ENCODE measurements at regions not wholly inside any gene's neighbourhood (a gene's known extent, or its start where the extent isn't known, plus 50 kb on each side); places are given as distances from the start of the nearest gene placed in this dataset.
"Not testable (repeated sequence)": the region's sequence is repeated elsewhere in the genome, so short reads cannot be mapped to it uniquely, and the experiment has no call there.

GRCh38 chr13:50220938-50221337, 205.7 kb downstream of the KCNRG start:
- H3K4me3 ChIP-seq (ENCODE audit: low read depth in 1 of 2, low read length in 2 of 2) = no peak overlapping the region
- H3K27me3 ChIP-seq (ENCODE audit: low read depth, low read length) = no peaks in the 10 kb centered on the region
- H3K9me3 ChIP-seq (ENCODE audit: control insufficient read depth in 1 of 2, low read length in 2 of 2) = peaks cover 0 to 3% of the 10 kb centered on the region in 2 donors
- no peak overlapping the region for H3K27ac ChIP-seq (ENCODE audit: low read length)
- no peaks in the 10 kb centered on the region for H3K4me1 ChIP-seq (ENCODE audit: control insufficient read depth in 1 of 2, insufficient read depth in 2 of 2, low read length in 2 of 2)
- H3K36me3 ChIP-seq (ENCODE audit: control insufficient read depth in 1 of 2, insufficient read depth in 2 of 2, low read length in 2 of 2) = no peaks in the 10 kb centered on the region

- Histone ChIP-seq H3K27ac (ENCODE audit: low read length) (no peak overlapping the region), H3K4me1 (ENCODE audit: control insufficient read depth in 1 of 2, insufficient read depth in 2 of 2, low read length in 2 of 2) (peaks cover 0 to 3% of the 10 kb centered on the region in 2 donors), H3K4me3 (ENCODE audit: low read depth in 1 of 2, low read length in 2 of 2) (peak overlapping the region; percentile 19 to 40), H3K27me3 (ENCODE audit: low read depth, low read length) (no peaks in the 10 kb centered on the region), H3K36me3 (ENCODE audit: control insufficient read depth in 1 of 2, insufficient read depth in 2 of 2, low read length in 2 of 2) (no peaks in the 10 kb centered on the region), H3K9me3 (ENCODE audit: control insufficient read depth in 1 of 2, low read length in 2 of 2) (no peaks in the 10 kb centered on the region)
Observed at GRCh38 chr13:50222569-50223332, 207.5 kb downstream of the KCNRG start.

- H3K36me3 ChIP-seq (ENCODE audit: control insufficient read depth in 1 of 2, insufficient read depth in 2 of 2, low read length in 2 of 2) = no peaks in the 10 kb centered on the region
- H3K27ac ChIP-seq (ENCODE audit: low read length) = no peak overlapping the region
- peaks cover under 1 to 3% of the 10 kb centered on the region in 2 donors for H3K4me1 ChIP-seq (ENCODE audit: control insufficient read depth in 1 of 2, insufficient read depth in 2 of 2, low read length in 2 of 2)
- no peaks in the 10 kb centered on the region for H3K27me3 ChIP-seq (ENCODE audit: low read depth, low read length)
- no peak overlapping the region for H3K4me3 ChIP-seq (ENCODE audit: low read depth in 1 of 2, low read length in 2 of 2)
- H3K9me3 ChIP-seq (ENCODE audit: control insufficient read depth in 1 of 2, low read length in 2 of 2) = no peaks in the 10 kb centered on the region
Observed at GRCh38 chr13:50224534-50224933, 209.3 kb downstream of the KCNRG start.

GRCh38 chr13:50225193-50226155, 210.2 kb downstream of the KCNRG start:
- Histone ChIP-seq H3K4me3 (ENCODE audit: low read depth in 1 of 2, low read length in 2 of 2) (no peak overlapping the region), H3K4me1 (ENCODE audit: control insufficient read depth in 1 of 2, insufficient read depth in 2 of 2, low read length in 2 of 2) (peaks cover 3 to 8% of the 10 kb centered on the region in 2 donors), H3K36me3 (ENCODE audit: control insufficient read depth in 1 of 2, insufficient read depth in 2 of 2, low read length in 2 of 2) (no peaks in the 10 kb centered on the region), H3K9me3 (ENCODE audit: control insufficient read depth in 1 of 2, low read length in 2 of 2) (no peaks in the 10 kb centered on the region), H3K27me3 (ENCODE audit: low read depth, low read length) (no peaks in the 10 kb centered on the region), H3K27ac (ENCODE audit: low read length) (no peak overlapping the region)

GRCh38 chr13:50226515-50227155, 211.4 kb downstream of the KCNRG start:
- Histone ChIP-seq H3K4me3 (ENCODE audit: low read depth in 1 of 2, low read length in 2 of 2) (no peak overlapping the region), H3K36me3 (ENCODE audit: control insufficient read depth in 1 of 2, insufficient read depth in 2 of 2, low read length in 2 of 2) (no peaks in the 10 kb centered on the region), H3K9me3 (ENCODE audit: control insufficient read depth in 1 of 2, low read length in 2 of 2) (no peaks in the 10 kb centered on the region), H3K27me3 (ENCODE audit: low read depth, low read length) (no peaks in the 10 kb centered on the region), H3K27ac (ENCODE audit: low read length) (no peak overlapping the region), H3K4me1 (ENCODE audit: control insufficient read depth in 1 of 2, insufficient read depth in 2 of 2, low read length in 2 of 2) (peaks cover 3 to 8% of the 10 kb centered on the region in 2 donors)

- no peaks in the 10 kb centered on the region for H3K9me3 ChIP-seq (ENCODE audit: control insufficient read depth in 1 of 2, low read length in 2 of 2)
- no peaks in the 10 kb centered on the region for H3K36me3 ChIP-seq (ENCODE audit: control insufficient read depth in 1 of 2, insufficient read depth in 2 of 2, low read length in 2 of 2)
- peaks cover 3 to 8% of the 10 kb centered on the region in 2 donors for H3K4me1 ChIP-seq (ENCODE audit: control insufficient read depth in 1 of 2, insufficient read depth in 2 of 2, low read length in 2 of 2)
- no peaks in the 10 kb centered on the region for H3K27me3 ChIP-seq (ENCODE audit: low read depth, low read length)
- H3K27ac ChIP-seq (ENCODE audit: low read length) = no peak overlapping the region
- H3K4me3 ChIP-seq (ENCODE audit: low read depth in 1 of 2, low read length in 2 of 2) = no peak overlapping the region
Observed at GRCh38 chr13:50227361-50227760, 212.1 kb downstream of the KCNRG start.

- no peak overlapping the region for H3K4me3 ChIP-seq (ENCODE audit: low read depth in 1 of 2, low read length in 2 of 2)
- H3K9me3 ChIP-seq (ENCODE audit: control insufficient read depth in 1 of 2, low read length in 2 of 2) = no peaks in the 10 kb centered on the region
- H3K27ac ChIP-seq (ENCODE audit: low read length) = no peak overlapping the region
- peaks cover 3 to 8% of the 10 kb centered on the region in 2 donors for H3K4me1 ChIP-seq (ENCODE audit: control insufficient read depth in 1 of 2, insufficient read depth in 2 of 2, low read length in 2 of 2)
- H3K27me3 ChIP-seq (ENCODE audit: low read depth, low read length) = no peaks in the 10 kb centered on the region
- H3K36me3 ChIP-seq (ENCODE audit: control insufficient read depth in 1 of 2, insufficient read depth in 2 of 2, low read length in 2 of 2) = no peaks in the 10 kb centered on the region
Observed at GRCh38 chr13:50228527-50228926, 213.3 kb downstream of the KCNRG start.

GRCh38 chr13:50229960-50230661, 214.9 kb downstream of the KCNRG start:
- H3K27ac ChIP-seq (ENCODE audit: low read length) = no peak overlapping the region
- peaks cover 3 to 8% of the 10 kb centered on the region in 2 donors for H3K4me1 ChIP-seq (ENCODE audit: control insufficient read depth in 1 of 2, insufficient read depth in 2 of 2, low read length in 2 of 2)
- H3K36me3 ChIP-seq (ENCODE audit: control insufficient read depth in 1 of 2, insufficient read depth in 2 of 2, low read length in 2 of 2) = no peaks in the 10 kb centered on the region
- H3K27me3 ChIP-seq (ENCODE audit: low read depth, low read length) = no peaks in the 10 kb centered on the region
- H3K4me3 ChIP-seq (ENCODE audit: low read depth in 1 of 2, low read length in 2 of 2) = no peak overlapping the region
- no peaks in the 10 kb centered on the region for H3K9me3 ChIP-seq (ENCODE audit: control insufficient read depth in 1 of 2, low read length in 2 of 2)

- H3K36me3 ChIP-seq (ENCODE audit: control insufficient read depth in 1 of 2, insufficient read depth in 2 of 2, low read length in 2 of 2) = no peaks in the 10 kb centered on the region
- no peaks in the 10 kb centered on the region for H3K9me3 ChIP-seq (ENCODE audit: control insufficient read depth in 1 of 2, low read length in 2 of 2)
- no peak overlapping the region for H3K27ac ChIP-seq (ENCODE audit: low read length)
- no peak overlapping the region for H3K4me3 ChIP-seq (ENCODE audit: low read depth in 1 of 2, low read length in 2 of 2)
- H3K4me1 ChIP-seq (ENCODE audit: control insufficient read depth in 1 of 2, insufficient read depth in 2 of 2, low read length in 2 of 2) = peaks cover 3 to 8% of the 10 kb centered on the region in 2 donors
- no peaks in the 10 kb centered on the region for H3K27me3 ChIP-seq (ENCODE audit: low read depth, low read length)
Observed at GRCh38 chr13:50230662-50230978, 215.4 kb downstream of the KCNRG start.

GRCh38 chr13:50233574-50233973, 218.3 kb downstream of the KCNRG start:
- H3K4me3 ChIP-seq (ENCODE audit: low read depth in 1 of 2, low read length in 2 of 2); H3K27ac ChIP-seq (ENCODE audit: low read length); H3K9me3 ChIP-seq (ENCODE audit: control insufficient read depth in 1 of 2, low read length in 2 of 2); H3K27me3 ChIP-seq (ENCODE audit: low read depth, low read length); H3K4me1 ChIP-seq (ENCODE audit: control insufficient read depth in 1 of 2, insufficient read depth in 2 of 2, low read length in 2 of 2); H3K36me3 ChIP-seq (ENCODE audit: control insufficient read depth in 1 of 2, insufficient read depth in 2 of 2, low read length in 2 of 2): not testable (repeated sequence)

Data from muscle layer of duodenum (tissue), 2 donors.